Chondrocyte (in vitro differentiated cells): ENCODE measurements at regions not wholly inside any gene's neighbourhood (a gene's known extent, or its start where the extent isn't known, plus 50 kb on each side); places are given as distances from the start of the nearest gene placed in this dataset.

Experiments used
- DNase-seq: peaks from one replicate; pipeline ENCODE4 v3.0.0; 2021; ENCODE audit warnings: mixed read lengths, low spot score
- H3K27ac Mint-ChIP-seq: one replicate; pipeline ENCODE4 v1.8.0; 2021; ENCODE audit warnings: mild to moderate bottlenecking, moderate library complexity, mixed read lengths; ENCODE audit not compliant: unreplicated experiment
- H3K27me3 Mint-ChIP-seq: 2 replicates; pipeline ENCODE4 v1.8.0; 2021; ENCODE audit warnings: low read depth, mixed read lengths
- H3K36me3 Mint-ChIP-seq: 2 replicates; pipeline ENCODE4 v1.8.0; 2021; ENCODE audit warnings: low read depth, mixed read lengths
- H3K4me1 Mint-ChIP-seq: 2 replicates; pipeline ENCODE4 v1.8.0; 2021; ENCODE audit warnings: low read depth, mild to moderate bottlenecking, mixed read lengths
- H3K4me3 Mint-ChIP-seq: one replicate; pipeline ENCODE4 v1.8.0; 2021; ENCODE audit warnings: mild to moderate bottlenecking, moderate library complexity, mixed read lengths; ENCODE audit not compliant: unreplicated experiment
- H3K9me3 Mint-ChIP-seq: 2 replicates; pipeline ENCODE4 v1.8.0; 2021; ENCODE audit warnings: low read depth, mixed read lengths
- CTCF ChIP-seq: fragments of 200-600 bp; sonication (generic); IDR thresholded peaks from 2 replicates; pipeline ENCODE4 v1.5.0; 2021; ENCODE audit warnings: antibody characterized with exemption, mild to moderate bottlenecking, moderate library complexity

- Mint-ChIP-seq H3K27ac (peak overlapping the region; percentile 83), H3K27me3 (no peaks in the 10 kb centered on the region), H3K36me3 (no peaks in the 10 kb centered on the region), H3K4me3 (peak overlapping the region; percentile 48), H3K9me3 (peaks cover 4% of the 10 kb centered on the region), H3K4me1 (peaks cover 52% of the 10 kb centered on the region)
- no peak for DNase-seq
- TF ChIP-seq CTCF: no peak
Observed at GRCh38 chr17:14775731-14776492, 475.0 kb downstream of the HS3ST3B1 start.

GRCh38 chr17:14774774-14775173 lies 473.9 kb downstream of the HS3ST3B1 start:
- Mint-ChIP-seq H3K27me3 (no peaks in the 10 kb centered on the region), H3K9me3 (peaks cover 4% of the 10 kb centered on the region), H3K27ac (no peak overlapping the region), H3K36me3 (no peaks in the 10 kb centered on the region), H3K4me3 (no peak overlapping the region), H3K4me1 (peaks cover 57% of the 10 kb centered on the region)
- DNase-seq: no peak
- no peak for TF ChIP-seq CTCF

DNA sequence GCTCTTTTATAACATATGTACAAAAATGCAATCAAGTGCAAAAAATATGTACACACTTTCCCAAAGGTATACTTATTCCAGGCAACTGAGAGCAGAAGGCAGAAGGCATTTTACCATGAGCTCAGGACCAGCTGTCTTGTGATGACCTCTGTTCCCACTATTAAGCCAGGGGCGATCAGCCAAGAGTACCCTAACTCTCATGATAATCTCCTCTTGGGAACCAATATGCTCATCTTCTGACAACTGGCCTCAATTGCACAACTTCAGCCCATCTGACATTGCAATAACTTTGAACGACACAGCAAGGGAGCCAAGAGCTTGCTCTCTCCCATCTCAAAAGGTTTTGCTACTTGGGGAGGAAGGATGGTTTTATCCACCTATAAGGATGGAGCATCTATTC lies 471.9 kb downstream of the HS3ST3B1 start:
- Mint-ChIP-seq H3K27ac (no peak overlapping the region), H3K36me3 (no peaks in the 10 kb centered on the region), H3K9me3 (peaks cover 11% of the 10 kb centered on the region), H3K27me3 (no peaks in the 10 kb centered on the region), H3K4me3 (no peak overlapping the region), H3K4me1 (peaks cover 58% of the 10 kb centered on the region)
- no peak for TF ChIP-seq CTCF
- DNase-seq: no peak

GRCh38 chr17:14771543-14771942 lies 470.7 kb downstream of the HS3ST3B1 start:
- DNase-seq: no peak
- no peaks in the 10 kb centered on the region for H3K36me3 Mint-ChIP-seq
- H3K4me3 Mint-ChIP-seq: no peak overlapping the region
- no peak for TF ChIP-seq CTCF
- H3K9me3 Mint-ChIP-seq: peaks cover 11% of the 10 kb centered on the region
- no peak overlapping the region for H3K27ac Mint-ChIP-seq
- H3K27me3 Mint-ChIP-seq: no peaks in the 10 kb centered on the region
- H3K4me1 Mint-ChIP-seq: peaks cover 46% of the 10 kb centered on the region

- H3K27ac Mint-ChIP-seq: no peak overlapping the region
- no peak for DNase-seq
- H3K36me3 Mint-ChIP-seq: no peaks in the 10 kb centered on the region
- H3K9me3 Mint-ChIP-seq: peaks cover 7% of the 10 kb centered on the region
- no peak overlapping the region for H3K4me3 Mint-ChIP-seq
- TF ChIP-seq CTCF: no peak
- peaks cover 23% of the 10 kb centered on the region for H3K4me1 Mint-ChIP-seq
- H3K27me3 Mint-ChIP-seq: no peaks in the 10 kb centered on the region
Observed at GRCh38 chr17:14768923-14769322, 468.0 kb downstream of the HS3ST3B1 start.
